WTC11 (cell line): ENCODE measurements at regions not wholly inside any gene's neighbourhood (a gene's known extent, or its start where the extent isn't known, plus 50 kb on each side); places are given as distances from the start of the nearest gene placed in this dataset.

ENCODE experiments used
- ATAC-seq: fragments of 200-7000 bp; cut with Tn5 transposase; 2 replicates; pipeline ENCODE4 v1.10.0; 2021; ENCODE audit warnings: mild to moderate bottlenecking, moderate library complexity
- CTCF ChIA-PET: fragments of 300-600 bp; sonication (Branson Sonifier 250); formaldehyde crosslinking; loops from one replicate; lab custom pipeline; 2021; ENCODE audit warnings: antibody characterized with exemption; lab: Charles Lee
- POLR2A ChIA-PET: fragments of 350-600 bp; sonication (Branson Sonifier 250); formaldehyde crosslinking; loops from one replicate; lab custom pipeline; 2021; ENCODE audit warnings: antibody characterized with exemption; lab: Charles Lee
- DNase-seq: peaks from one replicate; pipeline ENCODE4 v3.0.0; 2021; ENCODE audit warnings: low spot score
- H3K27ac Mint-ChIP-seq: 2 replicates; pipeline ENCODE4 v1.8.0; 2021; ENCODE audit warnings: mixed read lengths
- H3K27me3 Mint-ChIP-seq: 2 replicates; pipeline ENCODE4 v1.8.0; 2021; ENCODE audit warnings: low read depth, mild to moderate bottlenecking, moderate library complexity, mixed read lengths
- H3K36me3 Mint-ChIP-seq: 2 replicates; pipeline ENCODE4 v1.8.0; 2021; ENCODE audit warnings: mixed read lengths
- H3K4me1 Mint-ChIP-seq: 2 replicates; pipeline ENCODE4 v1.8.0; 2022; ENCODE audit warnings: mixed read lengths
- H3K4me3 Mint-ChIP-seq: 2 replicates; pipeline ENCODE4 v1.8.0; 2021; ENCODE audit warnings: mild to moderate bottlenecking, moderate library complexity, mixed read lengths
- H3K9me3 Mint-ChIP-seq: 2 replicates; pipeline ENCODE4 v1.8.0; 2021; ENCODE audit warnings: mixed read lengths
- ATF2 ChIP-seq: sonication (generic); formaldehyde crosslinking; IDR thresholded peaks from 2 replicates; pipeline ENCODE4 v1.8.1; 2022; ENCODE audit warnings: low read depth, missing genetic modification reagents, borderline replicate concordance
- CBFB ChIP-seq: sonication (generic); formaldehyde crosslinking; IDR thresholded peaks from 2 replicates; pipeline ENCODE4 v1.8.1; 2022; ENCODE audit warnings: mild to moderate bottlenecking, low read depth, missing genetic modification reagents
- CREM ChIP-seq: sonication (generic); formaldehyde crosslinking; IDR thresholded peaks from 2 replicates; pipeline ENCODE4 v1.8.1; 2022; ENCODE audit warnings: mild to moderate bottlenecking, missing genetic modification reagents, moderate library complexity
- NFE2L1 ChIP-seq: sonication (generic); formaldehyde crosslinking; IDR thresholded peaks from 2 replicates; pipeline ENCODE4 v1.8.1; 2023; ENCODE audit warnings: missing genetic modification reagents
- NFYB ChIP-seq: sonication (generic); formaldehyde crosslinking; conservative IDR thresholded peaks from 2 replicates; pipeline ENCODE4 v1.8.0; 2022; ENCODE audit warnings: low read depth, missing genetic modification reagents
- NR1H2 ChIP-seq: sonication (generic); formaldehyde crosslinking; IDR thresholded peaks from 2 replicates; pipeline ENCODE4 v1.9.0; 2021; ENCODE audit warnings: mild to moderate bottlenecking, moderate library complexity, missing genetic modification reagents
- PRRX2 ChIP-seq: fragments of 250-450 bp; sonication (Bioruptor Pico); IDR thresholded peaks from 2 replicates; pipeline ENCODE4 v1.8.0; 2021; ENCODE audit warnings: mild to moderate bottlenecking
- ZNF425 ChIP-seq: fragments of 250-450 bp; sonication (Bioruptor Pico); conservative IDR thresholded peaks from 2 replicates; pipeline ENCODE4 v1.9.0; 2021; ENCODE audit warnings: mild to moderate bottlenecking
- ZNF532 ChIP-seq: fragments of 250-450 bp; sonication (Bioruptor Pico); IDR thresholded peaks from 2 replicates; pipeline ENCODE4 v1.9.0; 2021; ENCODE audit warnings: mild to moderate bottlenecking, borderline replicate concordance
- TF ChIP-seq, protein P1 (sequence below): sonication (generic); formaldehyde crosslinking; IDR thresholded peaks from 2 replicates; pipeline ENCODE4 v1.8.0; 2023; ENCODE audit warnings: missing genetic modification reagents, mild to moderate bottlenecking, borderline replicate concordance
- TF ChIP-seq, protein P2 (sequence below): fragments of 250-450 bp; sonication (Bioruptor Pico); IDR thresholded peaks from 2 replicates; pipeline ENCODE4 v1.8.0; 2021; ENCODE audit warnings: mild to moderate bottlenecking
- TF ChIP-seq, protein P3 (sequence below): sonication (generic); formaldehyde crosslinking; conservative IDR thresholded peaks from 2 replicates; pipeline ENCODE4 v1.8.1; 2022; ENCODE audit warnings: mild to moderate bottlenecking, missing genetic modification reagents

GRCh38 chr14:53368711-53369201, 215.6 kb upstream of the DDHD1 start (continued):
- TF ChIP-seq, protein P1, sequence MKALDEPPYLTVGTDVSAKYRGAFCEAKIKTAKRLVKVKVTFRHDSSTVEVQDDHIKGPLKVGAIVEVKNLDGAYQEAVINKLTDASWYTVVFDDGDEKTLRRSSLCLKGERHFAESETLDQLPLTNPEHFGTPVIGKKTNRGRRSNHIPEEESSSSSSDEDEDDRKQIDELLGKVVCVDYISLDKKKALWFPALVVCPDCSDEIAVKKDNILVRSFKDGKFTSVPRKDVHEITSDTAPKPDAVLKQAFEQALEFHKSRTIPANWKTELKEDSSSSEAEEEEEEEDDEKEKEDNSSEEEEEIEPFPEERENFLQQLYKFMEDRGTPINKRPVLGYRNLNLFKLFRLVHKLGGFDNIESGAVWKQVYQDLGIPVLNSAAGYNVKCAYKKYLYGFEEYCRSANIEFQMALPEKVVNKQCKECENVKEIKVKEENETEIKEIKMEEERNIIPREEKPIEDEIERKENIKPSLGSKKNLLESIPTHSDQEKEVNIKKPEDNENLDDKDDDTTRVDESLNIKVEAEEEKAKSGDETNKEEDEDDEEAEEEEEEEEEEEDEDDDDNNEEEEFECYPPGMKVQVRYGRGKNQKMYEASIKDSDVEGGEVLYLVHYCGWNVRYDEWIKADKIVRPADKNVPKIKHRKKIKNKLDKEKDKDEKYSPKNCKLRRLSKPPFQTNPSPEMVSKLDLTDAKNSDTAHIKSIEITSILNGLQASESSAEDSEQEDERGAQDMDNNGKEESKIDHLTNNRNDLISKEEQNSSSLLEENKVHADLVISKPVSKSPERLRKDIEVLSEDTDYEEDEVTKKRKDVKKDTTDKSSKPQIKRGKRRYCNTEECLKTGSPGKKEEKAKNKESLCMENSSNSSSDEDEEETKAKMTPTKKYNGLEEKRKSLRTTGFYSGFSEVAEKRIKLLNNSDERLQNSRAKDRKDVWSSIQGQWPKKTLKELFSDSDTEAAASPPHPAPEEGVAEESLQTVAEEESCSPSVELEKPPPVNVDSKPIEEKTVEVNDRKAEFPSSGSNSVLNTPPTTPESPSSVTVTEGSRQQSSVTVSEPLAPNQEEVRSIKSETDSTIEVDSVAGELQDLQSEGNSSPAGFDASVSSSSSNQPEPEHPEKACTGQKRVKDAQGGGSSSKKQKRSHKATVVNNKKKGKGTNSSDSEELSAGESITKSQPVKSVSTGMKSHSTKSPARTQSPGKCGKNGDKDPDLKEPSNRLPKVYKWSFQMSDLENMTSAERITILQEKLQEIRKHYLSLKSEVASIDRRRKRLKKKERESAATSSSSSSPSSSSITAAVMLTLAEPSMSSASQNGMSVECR, result no peak
- TF ChIP-seq ZNF425 (CRISPR knock-in tag), result no peak
- TF ChIP-seq, protein P2, sequence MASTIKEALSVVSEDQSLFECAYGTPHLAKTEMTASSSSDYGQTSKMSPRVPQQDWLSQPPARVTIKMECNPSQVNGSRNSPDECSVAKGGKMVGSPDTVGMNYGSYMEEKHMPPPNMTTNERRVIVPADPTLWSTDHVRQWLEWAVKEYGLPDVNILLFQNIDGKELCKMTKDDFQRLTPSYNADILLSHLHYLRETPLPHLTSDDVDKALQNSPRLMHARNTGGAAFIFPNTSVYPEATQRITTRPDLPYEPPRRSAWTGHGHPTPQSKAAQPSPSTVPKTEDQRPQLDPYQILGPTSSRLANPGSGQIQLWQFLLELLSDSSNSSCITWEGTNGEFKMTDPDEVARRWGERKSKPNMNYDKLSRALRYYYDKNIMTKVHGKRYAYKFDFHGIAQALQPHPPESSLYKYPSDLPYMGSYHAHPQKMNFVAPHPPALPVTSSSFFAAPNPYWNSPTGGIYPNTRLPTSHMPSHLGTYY (CRISPR knock-in tag), result no peak
- TF ChIP-seq NR1H2 (CRISPR knock-in tag), result no peak

GRCh38 chr14:53368066-53368465, 214.9 kb upstream of the DDHD1 start:
- peaks cover 19% of the 10 kb centered on the region for H3K36me3 Mint-ChIP-seq
- no peak for DNase-seq
- ChIA-PET CTCF (no interaction called here), POLR2A (no interaction called here)
- peaks cover 30% of the 10 kb centered on the region for H3K4me1 Mint-ChIP-seq
- TF ChIP-seq NFE2L1 (CRISPR knock-in tag), result no peak
- TF ChIP-seq ZNF532 (CRISPR knock-in tag), result no peak
- TF ChIP-seq, protein P3, sequence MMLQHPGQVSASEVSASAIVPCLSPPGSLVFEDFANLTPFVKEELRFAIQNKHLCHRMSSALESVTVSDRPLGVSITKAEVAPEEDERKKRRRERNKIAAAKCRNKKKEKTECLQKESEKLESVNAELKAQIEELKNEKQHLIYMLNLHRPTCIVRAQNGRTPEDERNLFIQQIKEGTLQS (CRISPR knock-in tag), result no peak
- no peak for TF ChIP-seq PRRX2 (CRISPR knock-in tag)
- TF ChIP-seq NFYB (CRISPR knock-in tag), result no peak
- ATAC-seq, result no peak
- H3K27me3 Mint-ChIP-seq, result peaks cover 3% of the 10 kb centered on the region; the same call in 1 of the 2 replicates
- peaks cover 41% of the 10 kb centered on the region for H3K9me3 Mint-ChIP-seq
- no peak overlapping the region for H3K4me3 Mint-ChIP-seq
- H3K27ac Mint-ChIP-seq, result no peak overlapping the region

- H3K4me3 Mint-ChIP-seq, result no peak overlapping the region
- peaks cover 30% of the 10 kb centered on the region for H3K4me1 Mint-ChIP-seq
- no peak for ATAC-seq
- peaks cover 23% of the 10 kb centered on the region for H3K36me3 Mint-ChIP-seq
- no peak for DNase-seq
- no peak overlapping the region for H3K27ac Mint-ChIP-seq
- TF ChIP-seq CREM (CRISPR knock-in tag) (no peak), ATF2 (CRISPR knock-in tag) (no peak), NFE2L1 (CRISPR knock-in tag) (no peak), CBFB (CRISPR knock-in tag) (no peak)
- TF ChIP-seq, all 79 proteins: peak for 0
- H3K27me3 Mint-ChIP-seq, result peaks cover 3% of the 10 kb centered on the region; the same call in 1 of the 2 replicates
- ChIA-PET CTCF (no interaction called here), POLR2A (no interaction called here)
- peaks cover 45% of the 10 kb centered on the region for H3K9me3 Mint-ChIP-seq
Measured at GRCh38 chr14:53367644-53368026, 214.5 kb upstream of the DDHD1 start.
